ENCODE measurements at regions not wholly inside any gene's neighbourhood (a gene's known extent, or its start where the extent isn't known, plus 50 kb on each side); places are given as distances from the start of the nearest gene placed in this dataset.
"Not testable (repeated sequence)": the region's sequence is repeated elsewhere in the genome, so short reads cannot be mapped to it uniquely, and the experiment has no call there.

DNA sequence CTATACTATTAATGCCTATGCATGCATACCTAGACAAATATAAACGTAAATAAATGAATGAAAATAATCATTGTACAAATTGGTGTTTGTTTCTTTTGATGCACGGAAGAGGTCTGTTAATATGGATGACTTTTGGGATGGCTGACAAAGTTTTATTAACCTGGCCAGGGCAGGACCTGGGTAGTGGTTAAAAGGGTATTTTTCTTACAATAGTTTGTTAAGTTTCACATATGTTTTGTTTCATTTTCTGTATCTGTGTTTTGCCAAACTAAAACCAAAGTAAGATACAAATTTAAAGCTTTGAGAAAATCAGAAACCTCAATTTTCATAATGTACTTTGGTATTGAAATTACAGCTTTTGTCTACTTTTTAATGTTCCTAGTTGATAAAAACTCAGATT, 222.7 kb upstream of the OLFM3 start:
- no peaks in the 10 kb centered on the region for H3K36me3 ChIP-seq (ENCODE audit: insufficient read depth, low read depth, low read length)
- no peaks in the 10 kb centered on the region for H3K27me3 ChIP-seq (ENCODE audit: insufficient read depth, low read length)
- no peak overlapping the region for H3K9ac ChIP-seq (ENCODE audit: low read depth, low read length)
- H3K9me3 ChIP-seq (ENCODE audit: insufficient read depth, low read depth, low read length), result no peaks in the 10 kb centered on the region
- no peak overlapping the region for H3K4me3 ChIP-seq (ENCODE audit: low read length)
- H3K4me1 ChIP-seq (ENCODE audit: insufficient read depth, low read length), result no peaks in the 10 kb centered on the region
- H3K27ac ChIP-seq (ENCODE audit: low read length), result no peak overlapping the region

DNA sequence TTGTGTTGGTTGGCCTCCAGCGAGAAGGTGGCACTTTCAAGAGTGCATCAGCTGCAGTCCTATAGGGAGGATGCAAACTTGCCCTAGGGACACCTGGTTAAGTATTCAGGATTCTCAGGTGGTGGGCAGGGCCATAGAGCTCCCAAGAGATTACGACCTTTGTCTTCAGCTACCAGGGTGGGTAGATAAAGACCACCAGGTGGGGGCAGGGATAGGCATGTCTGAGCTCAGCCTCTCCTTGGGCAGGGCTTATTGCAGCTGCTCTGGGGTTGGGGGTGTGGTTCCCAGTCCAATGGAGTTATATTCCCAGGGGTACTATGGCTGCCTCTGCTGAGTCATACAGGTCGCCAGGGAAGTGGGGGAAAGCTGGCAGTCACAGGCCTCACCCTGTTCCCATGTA, 214.2 kb upstream of the OLFM3 start:
- not testable (repeated sequence) for H3K4me1 ChIP-seq (ENCODE audit: insufficient read depth, low read length); H3K9ac ChIP-seq (ENCODE audit: low read depth, low read length); H3K27ac ChIP-seq (ENCODE audit: low read length); H3K36me3 ChIP-seq (ENCODE audit: insufficient read depth, low read depth, low read length); H3K27me3 ChIP-seq (ENCODE audit: insufficient read depth, low read length); H3K4me3 ChIP-seq (ENCODE audit: low read length); H3K9me3 ChIP-seq (ENCODE audit: insufficient read depth, low read depth, low read length)

DNA sequence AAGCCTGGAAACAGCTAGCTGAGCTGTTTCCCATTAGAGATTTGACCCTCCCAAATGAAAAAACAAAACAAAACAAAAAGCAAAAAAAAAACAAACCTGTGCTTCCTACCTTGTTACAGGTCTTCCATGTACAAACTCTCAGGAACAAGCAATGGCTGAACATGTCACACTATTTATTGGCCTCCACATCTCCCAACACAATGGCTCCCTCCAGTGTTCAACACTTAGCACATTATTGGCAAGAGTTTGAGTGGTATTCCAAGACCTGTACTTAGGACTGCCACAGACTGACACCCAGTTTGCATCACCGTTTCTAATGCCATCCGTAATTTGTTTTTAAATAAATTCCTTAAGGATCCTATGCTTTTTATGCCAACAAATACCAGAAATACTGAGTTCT, 195.0 kb upstream of the OLFM3 start:
- Histone ChIP-seq H3K27ac (ENCODE audit: low read length) (no peak overlapping the region), H3K9ac (ENCODE audit: low read depth, low read length) (no peak overlapping the region), H3K4me3 (ENCODE audit: low read length) (no peak overlapping the region), H3K4me1 (ENCODE audit: insufficient read depth, low read length) (no peaks in the 10 kb centered on the region), H3K36me3 (ENCODE audit: insufficient read depth, low read depth, low read length) (no peaks in the 10 kb centered on the region), H3K27me3 (ENCODE audit: insufficient read depth, low read length) (no peaks in the 10 kb centered on the region), H3K9me3 (ENCODE audit: insufficient read depth, low read depth, low read length) (no peaks in the 10 kb centered on the region)

DNA sequence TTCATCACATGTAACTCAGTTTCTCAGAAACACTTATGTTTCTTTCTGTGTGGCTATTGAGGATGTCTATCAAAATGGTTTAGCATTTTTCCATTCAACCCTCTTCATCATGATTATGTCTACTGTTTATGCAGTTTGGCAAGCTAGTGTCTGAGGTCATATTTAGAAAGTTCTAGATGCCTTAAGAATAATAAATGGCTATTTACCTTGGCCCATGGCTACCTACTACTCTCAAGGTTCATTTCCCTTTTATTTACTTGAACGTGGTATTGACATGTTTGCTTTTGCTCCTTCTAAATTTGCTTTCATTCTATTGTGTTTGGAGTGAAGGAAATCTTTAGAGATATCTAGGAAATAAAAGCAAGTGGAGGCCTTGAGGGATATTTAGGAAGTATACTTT, 193.7 kb upstream of the OLFM3 start:
- Histone ChIP-seq H3K27me3 (ENCODE audit: insufficient read depth, low read length) (no peaks in the 10 kb centered on the region), H3K9ac (ENCODE audit: low read depth, low read length) (no peak overlapping the region), H3K4me3 (ENCODE audit: low read length) (no peak overlapping the region), H3K4me1 (ENCODE audit: insufficient read depth, low read length) (no peaks in the 10 kb centered on the region), H3K36me3 (ENCODE audit: insufficient read depth, low read depth, low read length) (no peaks in the 10 kb centered on the region), H3K27ac (ENCODE audit: low read length) (no peak overlapping the region), H3K9me3 (ENCODE audit: insufficient read depth, low read depth, low read length) (no peaks in the 10 kb centered on the region)

DNA sequence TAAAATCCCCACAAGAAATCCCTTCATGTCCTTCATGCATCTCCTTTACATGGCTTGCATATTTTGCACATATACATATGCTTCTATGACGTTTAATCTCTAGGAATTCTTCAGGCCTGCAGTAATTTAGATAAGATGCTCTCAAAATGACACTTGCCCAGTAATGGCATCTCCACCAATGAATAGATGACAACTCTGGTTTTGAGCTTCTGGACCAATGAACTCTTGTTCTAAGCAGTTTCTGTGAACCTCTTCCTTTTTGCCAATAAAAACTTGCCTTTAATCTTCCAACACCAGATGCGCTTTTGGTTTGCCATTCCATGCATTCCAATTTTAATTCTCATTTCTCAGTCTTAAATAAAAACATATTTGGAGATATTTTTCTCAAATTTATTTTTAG, 189.8 kb upstream of the OLFM3 start:
- Histone ChIP-seq H3K4me1 (ENCODE audit: insufficient read depth, low read length) (no peaks in the 10 kb centered on the region), H3K4me3 (ENCODE audit: low read length) (no peak overlapping the region), H3K27me3 (ENCODE audit: insufficient read depth, low read length) (no peaks in the 10 kb centered on the region), H3K9ac (ENCODE audit: low read depth, low read length) (no peak overlapping the region), H3K9me3 (ENCODE audit: insufficient read depth, low read depth, low read length) (no peaks in the 10 kb centered on the region), H3K36me3 (ENCODE audit: insufficient read depth, low read depth, low read length) (no peaks in the 10 kb centered on the region), H3K27ac (ENCODE audit: low read length) (no peak overlapping the region)

DNA sequence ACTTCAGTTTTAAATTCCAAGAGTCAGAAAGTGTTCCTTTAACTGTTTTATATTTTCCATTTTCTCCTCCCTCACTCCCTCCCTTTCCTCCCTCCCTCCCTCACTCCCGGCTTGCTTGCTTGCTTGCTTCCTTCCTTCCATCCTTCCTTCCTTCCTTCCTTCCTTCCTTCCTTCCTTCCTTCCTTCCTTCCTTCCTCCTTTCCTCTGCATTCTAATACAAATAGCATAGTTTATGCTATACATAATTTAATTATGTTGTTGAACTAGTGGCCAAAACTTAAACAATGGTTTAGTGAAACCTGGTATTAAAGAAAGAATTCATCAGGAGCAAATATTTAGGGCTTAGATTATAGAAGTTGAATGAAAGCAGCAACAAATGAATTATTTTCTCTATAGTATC, 188.5 kb upstream of the OLFM3 start:
- Histone ChIP-seq H3K9ac (ENCODE audit: low read depth, low read length) (no peak overlapping the region), H3K27ac (ENCODE audit: low read length) (no peak overlapping the region), H3K9me3 (ENCODE audit: insufficient read depth, low read depth, low read length) (no peaks in the 10 kb centered on the region), H3K36me3 (ENCODE audit: insufficient read depth, low read depth, low read length) (no peaks in the 10 kb centered on the region), H3K27me3 (ENCODE audit: insufficient read depth, low read length) (no peaks in the 10 kb centered on the region), H3K4me3 (ENCODE audit: low read length) (no peak overlapping the region), H3K4me1 (ENCODE audit: insufficient read depth, low read length) (no peaks in the 10 kb centered on the region)

DNA sequence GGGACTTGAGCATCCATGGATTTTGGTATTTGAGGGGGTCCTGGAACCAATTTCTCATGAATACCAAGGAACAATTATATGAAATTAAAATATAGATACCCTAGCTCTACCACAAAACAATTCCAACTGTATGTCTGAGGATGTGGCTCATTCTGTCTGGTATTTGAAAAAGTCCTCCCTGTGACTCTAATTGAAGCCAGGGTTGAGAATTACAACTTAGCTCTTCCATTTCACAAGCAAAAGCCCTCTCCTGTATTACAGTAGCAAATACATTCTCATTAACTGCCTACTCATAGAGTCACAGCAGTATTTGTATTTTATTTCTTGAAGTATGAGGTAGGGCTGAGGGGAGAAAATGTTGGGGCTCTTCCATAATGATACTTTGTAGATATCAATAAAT, 187.8 kb upstream of the OLFM3 start:
- no peaks in the 10 kb centered on the region for H3K27me3 ChIP-seq (ENCODE audit: insufficient read depth, low read length)

DNA sequence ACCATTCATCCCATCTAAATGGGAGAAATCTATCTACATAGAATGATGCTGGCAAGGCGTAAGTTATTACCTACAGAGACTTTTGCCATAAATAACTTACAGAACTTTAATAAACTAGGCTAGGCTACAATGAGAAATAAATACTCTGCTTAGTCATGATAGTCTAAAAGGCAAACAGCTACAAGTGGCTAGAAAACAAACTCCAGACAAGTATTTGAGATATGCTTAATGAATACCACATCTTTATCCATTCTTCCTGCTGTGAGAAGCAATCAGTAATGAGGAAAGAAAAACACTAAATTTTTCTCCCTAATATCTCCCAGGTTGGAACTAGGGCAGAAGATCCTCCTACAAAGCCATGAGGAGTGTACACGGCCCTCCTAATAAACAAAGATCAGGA, 187.0 kb upstream of the OLFM3 start:
- Histone ChIP-seq H3K9ac (ENCODE audit: low read depth, low read length) (no peak overlapping the region), H3K9me3 (ENCODE audit: insufficient read depth, low read depth, low read length) (no peaks in the 10 kb centered on the region), H3K27me3 (ENCODE audit: insufficient read depth, low read length) (no peaks in the 10 kb centered on the region), H3K27ac (ENCODE audit: low read length) (no peak overlapping the region), H3K4me3 (ENCODE audit: low read length) (no peak overlapping the region), H3K36me3 (ENCODE audit: insufficient read depth, low read depth, low read length) (no peaks in the 10 kb centered on the region), H3K4me1 (ENCODE audit: insufficient read depth, low read length) (no peaks in the 10 kb centered on the region)

More for the DNA sequence above, 187.8 kb upstream of the OLFM3 start:
- H3K4me1 ChIP-seq (ENCODE audit: insufficient read depth, low read length), result no peaks in the 10 kb centered on the region
- no peaks in the 10 kb centered on the region for H3K36me3 ChIP-seq (ENCODE audit: insufficient read depth, low read depth, low read length)
- H3K9ac ChIP-seq (ENCODE audit: low read depth, low read length), result no peak overlapping the region
- H3K9me3 ChIP-seq (ENCODE audit: insufficient read depth, low read depth, low read length), result no peaks in the 10 kb centered on the region
- H3K27ac ChIP-seq (ENCODE audit: low read length), result no peak overlapping the region
- H3K4me3 ChIP-seq (ENCODE audit: low read length), result no peak overlapping the region

DNA sequence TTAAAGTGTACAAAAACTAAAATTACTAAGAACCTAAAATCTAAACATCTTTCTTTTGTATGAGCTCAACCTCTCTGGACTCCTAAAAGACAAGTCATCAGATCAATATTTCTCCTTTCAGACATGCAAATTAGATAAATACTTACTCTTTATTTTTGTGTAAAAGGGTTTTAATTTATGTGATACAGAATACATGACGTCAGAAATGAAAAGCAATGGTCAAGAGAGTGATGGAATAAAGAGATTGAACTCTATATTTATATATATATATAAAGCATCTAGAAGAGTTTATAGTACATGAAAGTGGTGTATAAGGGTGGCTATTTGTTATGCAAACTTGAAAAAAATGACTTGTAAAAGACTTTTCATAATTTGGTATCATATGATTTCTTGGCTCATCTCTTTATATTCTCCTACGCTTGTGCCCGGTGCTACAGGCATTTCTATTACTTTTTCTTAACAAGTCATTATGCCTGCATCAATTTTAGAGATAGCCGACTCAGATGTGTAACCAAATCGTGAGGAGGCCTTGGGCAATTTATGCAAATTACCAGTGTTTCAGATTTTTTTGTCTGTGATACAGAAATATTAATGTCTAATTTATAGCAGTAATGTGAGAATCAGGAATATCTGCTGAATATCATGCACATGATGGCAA, 186.0 kb upstream of the OLFM3 start:
- Histone ChIP-seq H3K9me3 (ENCODE audit: insufficient read depth, low read depth, low read length) (no peaks in the 10 kb centered on the region), H3K4me1 (ENCODE audit: insufficient read depth, low read length) (no peaks in the 10 kb centered on the region), H3K4me3 (ENCODE audit: low read length) (no peak overlapping the region), H3K36me3 (ENCODE audit: insufficient read depth, low read depth, low read length) (no peaks in the 10 kb centered on the region), H3K27ac (ENCODE audit: low read length) (no peak overlapping the region), H3K9ac (ENCODE audit: low read depth, low read length) (no peak overlapping the region), H3K27me3 (ENCODE audit: insufficient read depth, low read length) (no peaks in the 10 kb centered on the region)

DNA sequence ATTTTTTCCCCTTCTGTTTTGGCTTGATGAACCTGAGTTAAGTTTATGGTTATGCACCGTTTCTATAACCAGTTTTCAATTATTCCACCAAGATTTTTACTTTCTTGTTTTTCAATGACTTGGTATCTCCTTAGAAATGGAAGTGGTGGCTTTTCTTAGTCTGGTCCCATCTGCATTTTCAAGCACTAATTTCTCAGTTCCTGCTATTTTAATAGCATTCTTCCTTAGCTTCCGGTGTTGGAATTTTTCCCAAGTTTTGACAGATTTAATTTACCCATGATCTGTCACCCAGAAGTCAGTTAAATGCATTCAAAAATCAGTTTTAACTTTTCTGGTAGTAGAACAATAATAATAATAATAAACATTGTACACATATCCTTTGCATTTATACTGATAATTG, 184.6 kb upstream of the OLFM3 start:
- Histone ChIP-seq H3K36me3 (ENCODE audit: insufficient read depth, low read depth, low read length) (no peaks in the 10 kb centered on the region), H3K9ac (ENCODE audit: low read depth, low read length) (no peak overlapping the region), H3K4me1 (ENCODE audit: insufficient read depth, low read length) (no peaks in the 10 kb centered on the region), H3K4me3 (ENCODE audit: low read length) (no peak overlapping the region), H3K27me3 (ENCODE audit: insufficient read depth, low read length) (no peaks in the 10 kb centered on the region), H3K9me3 (ENCODE audit: insufficient read depth, low read depth, low read length) (no peaks in the 10 kb centered on the region), H3K27ac (ENCODE audit: low read length) (no peak overlapping the region)

DNA sequence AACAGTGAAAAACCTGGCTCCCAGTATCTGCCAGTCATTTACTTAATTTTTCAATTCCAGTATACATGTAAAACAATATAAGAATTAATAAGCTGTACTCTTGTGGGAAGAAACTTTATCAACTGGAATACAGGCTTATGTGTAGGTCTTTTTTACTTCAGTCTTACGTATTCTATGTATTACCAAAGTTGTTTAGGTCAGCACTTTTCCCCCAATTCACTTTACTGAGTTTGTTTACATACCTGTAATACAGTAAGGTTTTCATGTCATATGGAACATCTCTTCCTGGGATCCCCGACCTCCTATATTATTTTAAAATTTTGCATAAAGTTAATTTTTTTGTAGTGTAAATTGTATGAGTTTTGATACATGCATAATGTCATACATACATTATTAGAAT, 181.8 kb upstream of the OLFM3 start:
- no peaks in the 10 kb centered on the region for H3K36me3 ChIP-seq (ENCODE audit: insufficient read depth, low read depth, low read length)
- no peak overlapping the region for H3K9ac ChIP-seq (ENCODE audit: low read depth, low read length)
- no peak overlapping the region for H3K4me3 ChIP-seq (ENCODE audit: low read length)
- no peak overlapping the region for H3K27ac ChIP-seq (ENCODE audit: low read length)
- no peaks in the 10 kb centered on the region for H3K9me3 ChIP-seq (ENCODE audit: insufficient read depth, low read depth, low read length)
- H3K4me1 ChIP-seq (ENCODE audit: insufficient read depth, low read length), result no peaks in the 10 kb centered on the region
- H3K27me3 ChIP-seq (ENCODE audit: insufficient read depth, low read length), result no peaks in the 10 kb centered on the region

DNA sequence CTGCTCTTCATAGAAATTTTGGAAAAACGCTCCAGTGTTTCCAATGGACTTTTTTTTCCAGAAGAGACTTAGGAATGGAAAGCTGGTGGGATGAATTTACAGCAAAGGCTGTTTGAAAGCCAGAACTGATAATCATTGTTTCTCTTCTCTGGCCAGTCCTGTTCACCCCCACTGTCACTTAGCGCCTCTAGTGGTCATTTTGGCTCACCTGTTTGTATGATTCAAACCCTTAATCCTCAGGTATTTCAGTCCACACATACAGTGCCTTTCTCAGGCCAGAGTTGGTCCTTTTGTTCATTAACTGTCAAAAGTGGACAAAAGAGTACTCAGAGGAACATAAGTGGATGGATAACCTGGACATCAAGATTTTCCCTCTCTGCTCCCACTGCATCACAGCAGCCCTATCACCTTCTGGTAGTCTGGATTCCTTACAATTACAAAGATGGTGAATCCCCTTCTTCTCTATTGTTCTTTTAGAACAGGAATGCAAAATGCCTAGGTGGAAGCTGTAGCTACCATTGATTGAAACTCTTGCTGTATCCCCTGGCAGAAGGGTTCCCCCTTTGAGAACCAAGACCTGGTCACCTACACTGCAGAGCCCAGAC, 177.6 kb upstream of the OLFM3 start:
- no peak overlapping the region for H3K27ac ChIP-seq (ENCODE audit: low read length)
- H3K36me3 ChIP-seq (ENCODE audit: insufficient read depth, low read depth, low read length), result no peaks in the 10 kb centered on the region
- H3K27me3 ChIP-seq (ENCODE audit: insufficient read depth, low read length), result no peaks in the 10 kb centered on the region
- H3K9ac ChIP-seq (ENCODE audit: low read depth, low read length), result no peak overlapping the region
- H3K4me3 ChIP-seq (ENCODE audit: low read length), result no peak overlapping the region
- H3K4me1 ChIP-seq (ENCODE audit: insufficient read depth, low read length), result no peaks in the 10 kb centered on the region
- H3K9me3 ChIP-seq (ENCODE audit: insufficient read depth, low read depth, low read length), result no peaks in the 10 kb centered on the region
